ENCODE measurements at regions not wholly inside any gene's neighbourhood (a gene's known extent, or its start where the extent isn't known, plus 50 kb on each side); places are given as distances from the start of the nearest gene placed in this dataset.

- Histone ChIP-seq H3K9me3 (ENCODE audit: control insufficient read depth in 2 of 2, low read length in 2 of 2) (no peaks in the 10 kb centered on the region), H3K36me3 (ENCODE audit: control insufficient read depth in 2 of 2, insufficient read depth in 2 of 2, low read length in 2 of 2) (no peaks in the 10 kb centered on the region), H3K9ac (ENCODE audit: low read length in 2 of 2) (no peak overlapping the region), H3K27ac (ENCODE audit: low read length) (no peak overlapping the region), H3K4me3 (ENCODE audit: low read length in 2 of 2) (no peak overlapping the region), H3K27me3 (ENCODE audit: control insufficient read depth in 1 of 2, insufficient read depth in 2 of 2, low read length in 2 of 2) (no peaks in the 10 kb centered on the region), H3K4me1 (ENCODE audit: control insufficient read depth, insufficient read depth, low read length) (no peaks in the 10 kb centered on the region)
Observed at GRCh38 chr10:9010093-9010492, 955.6 kb downstream of the GATA3 start.

- no peak overlapping the region for H3K4me3 ChIP-seq (ENCODE audit: low read length in 2 of 2)
- no peak overlapping the region for H3K27ac ChIP-seq (ENCODE audit: low read length)
- H3K9ac ChIP-seq (ENCODE audit: low read length in 2 of 2): no peak overlapping the region
- no peaks in the 10 kb centered on the region for H3K4me1 ChIP-seq (ENCODE audit: control insufficient read depth, insufficient read depth, low read length)
- no peaks in the 10 kb centered on the region for H3K36me3 ChIP-seq (ENCODE audit: control insufficient read depth in 2 of 2, insufficient read depth in 2 of 2, low read length in 2 of 2)
- no peaks in the 10 kb centered on the region for H3K27me3 ChIP-seq (ENCODE audit: control insufficient read depth in 1 of 2, insufficient read depth in 2 of 2, low read length in 2 of 2)
- H3K9me3 ChIP-seq (ENCODE audit: control insufficient read depth in 2 of 2, low read length in 2 of 2): no peaks in the 10 kb centered on the region
Observed at GRCh38 chr10:9010931-9011670, 956.6 kb downstream of the GATA3 start.

GRCh38 chr10:9012312-9012711 is 957.8 kb downstream of the GATA3 start:
- H3K27me3 ChIP-seq (ENCODE audit: control insufficient read depth in 1 of 2, insufficient read depth in 2 of 2, low read length in 2 of 2): no peaks in the 10 kb centered on the region

GRCh38 chr10:9015005-9015404 is 960.5 kb downstream of the GATA3 start:
- Histone ChIP-seq H3K27ac (ENCODE audit: low read length) (no peak overlapping the region), H3K9ac (ENCODE audit: low read length in 2 of 2) (no peak overlapping the region), H3K36me3 (ENCODE audit: control insufficient read depth in 2 of 2, insufficient read depth in 2 of 2, low read length in 2 of 2) (no peaks in the 10 kb centered on the region), H3K27me3 (ENCODE audit: control insufficient read depth in 1 of 2, insufficient read depth in 2 of 2, low read length in 2 of 2) (no peaks in the 10 kb centered on the region), H3K4me1 (ENCODE audit: control insufficient read depth, insufficient read depth, low read length) (no peaks in the 10 kb centered on the region), H3K4me3 (ENCODE audit: low read length in 2 of 2) (no peak overlapping the region), H3K9me3 (ENCODE audit: control insufficient read depth in 2 of 2, low read length in 2 of 2) (no peaks in the 10 kb centered on the region)

More at GRCh38 chr10:9012312-9012711, 957.8 kb downstream of the GATA3 start:
- Histone ChIP-seq H3K4me1 (ENCODE audit: control insufficient read depth, insufficient read depth, low read length) (no peaks in the 10 kb centered on the region), H3K4me3 (ENCODE audit: low read length in 2 of 2) (no peak overlapping the region), H3K9ac (ENCODE audit: low read length in 2 of 2) (no peak overlapping the region), H3K27ac (ENCODE audit: low read length) (no peak overlapping the region), H3K36me3 (ENCODE audit: control insufficient read depth in 2 of 2, insufficient read depth in 2 of 2, low read length in 2 of 2) (no peaks in the 10 kb centered on the region), H3K9me3 (ENCODE audit: control insufficient read depth in 2 of 2, low read length in 2 of 2) (no peaks in the 10 kb centered on the region)

GRCh38 chr10:9015447-9015846 is 961.0 kb downstream of the GATA3 start:
- H3K4me1 ChIP-seq (ENCODE audit: control insufficient read depth, insufficient read depth, low read length): no peaks in the 10 kb centered on the region
- H3K4me3 ChIP-seq (ENCODE audit: low read length in 2 of 2): no peak overlapping the region
- no peak overlapping the region for H3K27ac ChIP-seq (ENCODE audit: low read length)
- H3K9me3 ChIP-seq (ENCODE audit: control insufficient read depth in 2 of 2, low read length in 2 of 2): no peaks in the 10 kb centered on the region
- H3K9ac ChIP-seq (ENCODE audit: low read length in 2 of 2): no peak overlapping the region
- no peaks in the 10 kb centered on the region for H3K36me3 ChIP-seq (ENCODE audit: control insufficient read depth in 2 of 2, insufficient read depth in 2 of 2, low read length in 2 of 2)
- H3K27me3 ChIP-seq (ENCODE audit: control insufficient read depth in 1 of 2, insufficient read depth in 2 of 2, low read length in 2 of 2): no peaks in the 10 kb centered on the region

GRCh38 chr10:9016930-9017329 is 962.4 kb downstream of the GATA3 start:
- Histone ChIP-seq H3K27ac (ENCODE audit: low read length) (no peak overlapping the region), H3K27me3 (ENCODE audit: control insufficient read depth in 1 of 2, insufficient read depth in 2 of 2, low read length in 2 of 2) (no peaks in the 10 kb centered on the region), H3K9ac (ENCODE audit: low read length in 2 of 2) (no peak overlapping the region), H3K36me3 (ENCODE audit: control insufficient read depth in 2 of 2, insufficient read depth in 2 of 2, low read length in 2 of 2) (no peaks in the 10 kb centered on the region), H3K4me3 (ENCODE audit: low read length in 2 of 2) (no peak overlapping the region), H3K4me1 (ENCODE audit: control insufficient read depth, insufficient read depth, low read length) (no peaks in the 10 kb centered on the region), H3K9me3 (ENCODE audit: control insufficient read depth in 2 of 2, low read length in 2 of 2) (no peaks in the 10 kb centered on the region)

- Histone ChIP-seq H3K36me3 (ENCODE audit: control insufficient read depth in 2 of 2, insufficient read depth in 2 of 2, low read length in 2 of 2) (no peaks in the 10 kb centered on the region), H3K9me3 (ENCODE audit: control insufficient read depth in 2 of 2, low read length in 2 of 2) (no peaks in the 10 kb centered on the region), H3K4me1 (ENCODE audit: control insufficient read depth, insufficient read depth, low read length) (no peaks in the 10 kb centered on the region), H3K27ac (ENCODE audit: low read length) (no peak overlapping the region), H3K9ac (ENCODE audit: low read length in 2 of 2) (no peak overlapping the region), H3K27me3 (ENCODE audit: control insufficient read depth in 1 of 2, insufficient read depth in 2 of 2, low read length in 2 of 2) (no peaks in the 10 kb centered on the region), H3K4me3 (ENCODE audit: low read length in 2 of 2) (no peak overlapping the region)
Observed at GRCh38 chr10:9018195-9019173, 964.0 kb downstream of the GATA3 start.

- no peak overlapping the region for H3K9ac ChIP-seq (ENCODE audit: low read length in 2 of 2)
- H3K27ac ChIP-seq (ENCODE audit: low read length): no peak overlapping the region
- no peaks in the 10 kb centered on the region for H3K27me3 ChIP-seq (ENCODE audit: control insufficient read depth in 1 of 2, insufficient read depth in 2 of 2, low read length in 2 of 2)
- no peaks in the 10 kb centered on the region for H3K4me1 ChIP-seq (ENCODE audit: control insufficient read depth, insufficient read depth, low read length)
- H3K36me3 ChIP-seq (ENCODE audit: control insufficient read depth in 2 of 2, insufficient read depth in 2 of 2, low read length in 2 of 2): no peaks in the 10 kb centered on the region
- no peak overlapping the region for H3K4me3 ChIP-seq (ENCODE audit: low read length in 2 of 2)
- H3K9me3 ChIP-seq (ENCODE audit: control insufficient read depth in 2 of 2, low read length in 2 of 2): no peaks in the 10 kb centered on the region
Observed at GRCh38 chr10:9023206-9023605, 968.7 kb downstream of the GATA3 start.

GRCh38 chr10:9024210-9024609 is 969.7 kb downstream of the GATA3 start:
- H3K27me3 ChIP-seq (ENCODE audit: control insufficient read depth in 1 of 2, insufficient read depth in 2 of 2, low read length in 2 of 2): no peaks in the 10 kb centered on the region
- no peak overlapping the region for H3K4me3 ChIP-seq (ENCODE audit: low read length in 2 of 2)
- H3K36me3 ChIP-seq (ENCODE audit: control insufficient read depth in 2 of 2, insufficient read depth in 2 of 2, low read length in 2 of 2): no peaks in the 10 kb centered on the region
- H3K9me3 ChIP-seq (ENCODE audit: control insufficient read depth in 2 of 2, low read length in 2 of 2): no peaks in the 10 kb centered on the region
- H3K27ac ChIP-seq (ENCODE audit: low read length): no peak overlapping the region
- H3K9ac ChIP-seq (ENCODE audit: low read length in 2 of 2): no peak overlapping the region
- no peaks in the 10 kb centered on the region for H3K4me1 ChIP-seq (ENCODE audit: control insufficient read depth, insufficient read depth, low read length)

GRCh38 chr10:9028231-9028630 is 973.7 kb downstream of the GATA3 start:
- H3K27me3 ChIP-seq (ENCODE audit: control insufficient read depth in 1 of 2, insufficient read depth in 2 of 2, low read length in 2 of 2): no peaks in the 10 kb centered on the region
- H3K9ac ChIP-seq (ENCODE audit: low read length in 2 of 2): no peak overlapping the region
- no peak overlapping the region for H3K4me3 ChIP-seq (ENCODE audit: low read length in 2 of 2)
- no peaks in the 10 kb centered on the region for H3K9me3 ChIP-seq (ENCODE audit: control insufficient read depth in 2 of 2, low read length in 2 of 2)
- no peak overlapping the region for H3K27ac ChIP-seq (ENCODE audit: low read length)
- H3K36me3 ChIP-seq (ENCODE audit: control insufficient read depth in 2 of 2, insufficient read depth in 2 of 2, low read length in 2 of 2): no peaks in the 10 kb centered on the region
- no peaks in the 10 kb centered on the region for H3K4me1 ChIP-seq (ENCODE audit: control insufficient read depth, insufficient read depth, low read length)

GRCh38 chr10:9035355-9035754 is 980.9 kb downstream of the GATA3 start:
- H3K27me3 ChIP-seq (ENCODE audit: control insufficient read depth in 1 of 2, insufficient read depth in 2 of 2, low read length in 2 of 2): no peaks in the 10 kb centered on the region
- H3K27ac ChIP-seq (ENCODE audit: low read length): no peak overlapping the region
- no peaks in the 10 kb centered on the region for H3K9me3 ChIP-seq (ENCODE audit: control insufficient read depth in 2 of 2, low read length in 2 of 2)
- no peak overlapping the region for H3K9ac ChIP-seq (ENCODE audit: low read length in 2 of 2)
- H3K4me1 ChIP-seq (ENCODE audit: control insufficient read depth, insufficient read depth, low read length): no peaks in the 10 kb centered on the region
- no peak overlapping the region for H3K4me3 ChIP-seq (ENCODE audit: low read length in 2 of 2)
- H3K36me3 ChIP-seq (ENCODE audit: control insufficient read depth in 2 of 2, insufficient read depth in 2 of 2, low read length in 2 of 2): no peaks in the 10 kb centered on the region
